ENCODE measurements at regions not wholly inside any gene's neighbourhood (a gene's known extent, or its start where the extent isn't known, plus 50 kb on each side); places are given as distances from the start of the nearest gene placed in this dataset.
A peak's percentile ranks its signal among the peaks of the same experiment; 100 is the strongest.

DNA sequence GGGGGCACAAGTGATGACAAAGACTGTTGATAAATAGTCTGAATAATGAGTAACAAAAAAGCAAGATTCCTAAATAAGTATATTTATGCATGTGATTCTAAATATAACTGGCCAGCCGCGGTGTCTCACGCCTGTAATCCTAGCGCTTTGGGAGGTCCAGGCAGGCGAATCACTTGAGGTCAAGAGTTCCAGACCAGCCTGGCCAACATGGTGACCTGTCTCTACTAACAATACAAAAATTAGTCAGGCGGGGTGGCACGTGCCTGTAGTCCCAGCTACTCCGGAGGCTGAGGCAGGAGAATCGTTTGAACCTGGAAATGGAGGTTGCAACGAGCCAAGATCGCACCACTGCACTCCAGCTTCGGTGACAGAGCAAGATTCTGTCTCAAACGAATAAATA lies 161.5 kb downstream of the TOMM20 start:
- H3K9me3 ChIP-seq (ENCODE audit: insufficient read depth, low read depth, low read length), result no peaks in the 10 kb centered on the region
- peaks cover 53% of the 10 kb centered on the region for H3K4me1 ChIP-seq (ENCODE audit: insufficient read depth, low read length)
- peaks cover 47% of the 10 kb centered on the region for H3K4me1 Mint-ChIP-seq (ENCODE audit: low read depth, unreplicated experiment)
- no peak overlapping the region for H3K27ac Mint-ChIP-seq (ENCODE audit: unreplicated experiment)
- no peaks in the 10 kb centered on the region for H3K36me3 Mint-ChIP-seq (ENCODE audit: low read depth, unreplicated experiment)
- FAIRE-seq (no peak), DNase-seq (ENCODE audit: low read depth) (no peak)
- H4K20me1 ChIP-seq (ENCODE audit: insufficient read depth, low read length), result no peaks in the 10 kb centered on the region
- H3K9ac ChIP-seq (ENCODE audit: low read length), result no peak overlapping the region
- H3K4me2 ChIP-seq (ENCODE audit: low read length), result no peak overlapping the region
- no peak overlapping the region for H3K27ac ChIP-seq (ENCODE audit: low read depth, low read length)
- no peak overlapping the region for H3K4me3 Mint-ChIP-seq (ENCODE audit: unreplicated experiment)
- H3K36me3 ChIP-seq (ENCODE audit: insufficient read depth, low read length), result no peaks in the 10 kb centered on the region
- no peaks in the 10 kb centered on the region for H3K9me3 Mint-ChIP-seq (ENCODE audit: unreplicated experiment)
- H3K27me3 Mint-ChIP-seq (ENCODE audit: low read depth, unreplicated experiment), result no peaks in the 10 kb centered on the region
- no peaks in the 10 kb centered on the region for H3K79me2 ChIP-seq (ENCODE audit: insufficient read depth, low read length)
- no peak overlapping the region for H2AFZ ChIP-seq (ENCODE audit: low read depth, low read length)
- no peak for TF ChIP-seq EZH2 (IDR thresholded peaks at IDR 0.05; ENCODE audit: insufficient read depth, low read length)
- TF ChIP-seq, protein P1, sequence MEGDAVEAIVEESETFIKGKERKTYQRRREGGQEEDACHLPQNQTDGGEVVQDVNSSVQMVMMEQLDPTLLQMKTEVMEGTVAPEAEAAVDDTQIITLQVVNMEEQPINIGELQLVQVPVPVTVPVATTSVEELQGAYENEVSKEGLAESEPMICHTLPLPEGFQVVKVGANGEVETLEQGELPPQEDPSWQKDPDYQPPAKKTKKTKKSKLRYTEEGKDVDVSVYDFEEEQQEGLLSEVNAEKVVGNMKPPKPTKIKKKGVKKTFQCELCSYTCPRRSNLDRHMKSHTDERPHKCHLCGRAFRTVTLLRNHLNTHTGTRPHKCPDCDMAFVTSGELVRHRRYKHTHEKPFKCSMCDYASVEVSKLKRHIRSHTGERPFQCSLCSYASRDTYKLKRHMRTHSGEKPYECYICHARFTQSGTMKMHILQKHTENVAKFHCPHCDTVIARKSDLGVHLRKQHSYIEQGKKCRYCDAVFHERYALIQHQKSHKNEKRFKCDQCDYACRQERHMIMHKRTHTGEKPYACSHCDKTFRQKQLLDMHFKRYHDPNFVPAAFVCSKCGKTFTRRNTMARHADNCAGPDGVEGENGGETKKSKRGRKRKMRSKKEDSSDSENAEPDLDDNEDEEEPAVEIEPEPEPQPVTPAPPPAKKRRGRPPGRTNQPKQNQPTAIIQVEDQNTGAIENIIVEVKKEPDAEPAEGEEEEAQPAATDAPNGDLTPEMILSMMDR (IDR thresholded peaks at IDR 0.05; ENCODE audit: insufficient read depth, low read depth, low read length), result no peak
- H3K27me3 ChIP-seq (ENCODE audit: insufficient read depth, low read length), result no peaks in the 10 kb centered on the region
- no peak overlapping the region for H3K4me3 ChIP-seq (ENCODE audit: insufficient read depth, low read depth, low read length)

DNA sequence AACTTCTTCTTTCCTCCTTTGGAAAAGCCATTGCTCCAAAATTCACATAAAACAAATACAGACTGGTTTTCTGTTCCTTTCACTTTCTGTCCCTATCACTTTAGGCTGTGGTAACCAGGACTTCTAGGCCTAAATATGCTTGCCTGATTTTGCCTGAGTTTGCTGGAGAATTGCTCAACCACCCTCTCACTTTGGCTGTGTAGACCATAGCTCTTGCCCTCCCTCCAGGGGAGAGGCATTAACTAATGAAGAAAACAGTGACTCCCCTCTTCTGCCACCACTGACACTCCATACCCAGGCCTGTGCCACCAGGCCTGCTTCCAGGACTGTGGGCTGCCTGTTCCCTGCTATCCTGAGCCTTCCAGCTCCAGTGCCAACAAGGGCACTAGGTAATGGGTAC lies 163.5 kb downstream of the TOMM20 start:
- H4K20me1 ChIP-seq (ENCODE audit: insufficient read depth, low read length), result no peaks in the 10 kb centered on the region
- no peaks in the 10 kb centered on the region for H3K79me2 ChIP-seq (ENCODE audit: insufficient read depth, low read length)
- DNase-seq (ENCODE audit: low read depth) (no peak), FAIRE-seq (no peak)
- peak overlapping the region; percentile 21 for H2AFZ ChIP-seq (ENCODE audit: low read depth, low read length)
- no peak overlapping the region for H3K27ac ChIP-seq (ENCODE audit: low read depth, low read length)
- no peaks in the 10 kb centered on the region for H3K27me3 Mint-ChIP-seq (ENCODE audit: low read depth, unreplicated experiment)
- no peaks in the 10 kb centered on the region for H3K9me3 Mint-ChIP-seq (ENCODE audit: unreplicated experiment)
- peaks cover 45% of the 10 kb centered on the region for H3K4me1 Mint-ChIP-seq (ENCODE audit: low read depth, unreplicated experiment)
- H3K4me1 ChIP-seq (ENCODE audit: insufficient read depth, low read length), result peaks cover 51% of the 10 kb centered on the region
- no peak overlapping the region for H3K4me3 Mint-ChIP-seq (ENCODE audit: unreplicated experiment)
- H3K4me2 ChIP-seq (ENCODE audit: low read length), result no peak overlapping the region
- H3K4me3 ChIP-seq (ENCODE audit: insufficient read depth, low read depth, low read length), result no peak overlapping the region
- TF ChIP-seq EZH2 (IDR thresholded peaks at IDR 0.05; ENCODE audit: insufficient read depth, low read length), result no peak
- TF ChIP-seq, protein P1 (IDR thresholded peaks at IDR 0.05; ENCODE audit: insufficient read depth, low read depth, low read length), result no peak
- no peaks in the 10 kb centered on the region for H3K27me3 ChIP-seq (ENCODE audit: insufficient read depth, low read length)
- peak overlapping the region; percentile 63 for H3K27ac Mint-ChIP-seq (ENCODE audit: unreplicated experiment)
- no peaks in the 10 kb centered on the region for H3K9me3 ChIP-seq (ENCODE audit: insufficient read depth, low read depth, low read length)
- no peaks in the 10 kb centered on the region for H3K36me3 Mint-ChIP-seq (ENCODE audit: low read depth, unreplicated experiment)
- H3K9ac ChIP-seq (ENCODE audit: low read length), result no peak overlapping the region
- H3K36me3 ChIP-seq (ENCODE audit: insufficient read depth, low read length), result no peaks in the 10 kb centered on the region

DNA sequence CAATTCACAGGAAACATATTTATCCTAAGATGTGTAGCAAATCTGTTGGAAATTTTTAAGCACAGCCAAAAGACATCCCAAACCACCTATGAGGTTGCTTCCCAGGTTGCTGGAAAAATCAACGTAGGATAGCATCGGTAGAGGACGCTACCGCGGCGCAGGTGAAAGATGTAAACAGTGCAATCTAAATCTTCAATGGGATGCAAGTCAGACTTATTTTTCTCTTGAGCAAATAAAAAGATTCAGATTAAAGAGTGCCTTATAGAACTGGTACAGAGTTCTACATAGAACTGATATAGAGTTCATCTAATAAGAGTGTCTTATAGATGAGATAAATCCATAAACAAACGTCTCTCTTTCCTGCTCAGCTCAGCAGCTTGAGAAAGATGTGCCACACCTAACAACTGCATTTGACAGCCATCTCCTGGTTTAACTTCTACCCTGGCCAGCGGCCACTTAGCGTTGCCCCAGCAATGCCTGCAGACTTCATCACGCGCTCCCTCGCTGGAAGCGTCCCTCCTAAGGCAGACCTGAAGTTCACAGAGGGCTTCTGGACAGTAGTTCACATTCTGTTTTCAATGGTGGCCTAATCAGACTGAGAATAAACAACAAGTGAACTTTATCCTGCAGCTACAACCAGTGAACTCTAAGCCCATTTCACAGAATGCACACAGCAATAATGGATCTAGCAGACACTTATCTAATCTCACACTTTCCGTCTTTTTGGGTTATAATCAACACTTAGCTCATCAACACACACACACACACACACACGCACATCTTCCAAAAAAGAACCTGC lies 164.5 kb downstream of the TOMM20 start:
- Histone ChIP-seq H3K4me1 (ENCODE audit: insufficient read depth, low read length) (peaks cover 42% of the 10 kb centered on the region), H3K9me3 (ENCODE audit: insufficient read depth, low read depth, low read length) (no peaks in the 10 kb centered on the region), H3K36me3 (ENCODE audit: insufficient read depth, low read length) (no peaks in the 10 kb centered on the region), H4K20me1 (ENCODE audit: insufficient read depth, low read length) (no peaks in the 10 kb centered on the region), H3K9ac (ENCODE audit: low read length) (peak overlapping the region; percentile 74), H3K4me2 (ENCODE audit: low read length) (peak overlapping the region; percentile 77), H2AFZ (ENCODE audit: low read depth, low read length) (no peak overlapping the region), H3K4me3 (ENCODE audit: insufficient read depth, low read depth, low read length) (no peak overlapping the region), H3K27ac (ENCODE audit: low read depth, low read length) (peak overlapping the region; percentile 88), H3K79me2 (ENCODE audit: insufficient read depth, low read length) (no peaks in the 10 kb centered on the region), H3K27me3 (ENCODE audit: insufficient read depth, low read length) (no peaks in the 10 kb centered on the region)
- no peaks in the 10 kb centered on the region for H3K36me3 Mint-ChIP-seq (ENCODE audit: low read depth, unreplicated experiment)
- DNase-seq (ENCODE audit: low read depth) (no peak), FAIRE-seq (no peak)
- peaks cover 45% of the 10 kb centered on the region for H3K4me1 Mint-ChIP-seq (ENCODE audit: low read depth, unreplicated experiment)
- no peaks in the 10 kb centered on the region for H3K27me3 Mint-ChIP-seq (ENCODE audit: low read depth, unreplicated experiment)
- TF ChIP-seq, protein P1 (IDR thresholded peaks at IDR 0.05; ENCODE audit: insufficient read depth, low read depth, low read length), result no peak
- TF ChIP-seq EZH2 (IDR thresholded peaks at IDR 0.05; ENCODE audit: insufficient read depth, low read length), result no peak
- no peak overlapping the region for H3K4me3 Mint-ChIP-seq (ENCODE audit: unreplicated experiment)
- H3K9me3 Mint-ChIP-seq (ENCODE audit: unreplicated experiment), result no peaks in the 10 kb centered on the region
- H3K27ac Mint-ChIP-seq (ENCODE audit: unreplicated experiment), result no peak overlapping the region

Data from astrocyte (in vitro differentiated cells and primary cell).